ENCODE measurements at regions not wholly inside any gene's neighbourhood (a gene's known extent, or its start where the extent isn't known, plus 50 kb on each side); places are given as distances from the start of the nearest gene placed in this dataset.

DNA sequence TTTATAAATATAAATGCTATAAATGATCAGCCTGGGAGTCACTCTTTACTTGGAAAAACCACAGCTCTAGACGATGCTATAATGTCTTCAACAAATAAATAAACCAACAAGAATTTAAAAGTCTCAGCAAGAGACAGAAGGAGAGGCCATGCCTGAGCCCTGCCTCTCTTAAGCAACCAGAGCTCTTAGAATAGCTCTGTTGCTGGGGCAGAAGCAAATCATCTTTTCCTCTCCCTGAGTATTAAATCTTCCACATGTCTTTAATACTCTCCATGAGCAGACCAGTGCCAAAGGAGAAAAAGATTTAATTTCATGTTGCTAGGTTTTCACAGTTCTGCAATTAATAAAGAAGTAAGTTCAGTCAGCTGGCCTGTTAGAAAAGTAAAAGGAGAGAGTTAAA, 408.0 kb upstream of the SLC30A5 start:
- Histone ChIP-seq H3K9me3 (replicated peaks in 1 of 2; ENCODE audit: control insufficient read depth in 1 of 2, insufficient read depth in 1 of 2, low read length in 2 of 2) (no peaks in the 10 kb centered on the region), H3K79me2 (ENCODE audit: insufficient read depth, low read length) (no peaks in the 10 kb centered on the region), H3K4me3 (replicated peaks in 1 of 3; ENCODE audit: low read depth in 2 of 3, low read length in 3 of 3) (no peak overlapping the region), H3K36me3 (replicated peaks in 1 of 2; ENCODE audit: control insufficient read depth in 1 of 2, insufficient read depth in 2 of 2, low read length in 2 of 2) (no peaks in the 10 kb centered on the region), H3K27me3 (ENCODE audit: control insufficient read depth in 2 of 2, insufficient read depth in 2 of 2, low read length in 2 of 2) (no peaks in the 10 kb centered on the region), H3K9ac (ENCODE audit: insufficient read depth, low read length, poor library complexity, severe bottlenecking) (no peak overlapping the region), H2AFZ (ENCODE audit: insufficient read depth, low read depth, low read length, poor library complexity, severe bottlenecking) (no peak overlapping the region), H4K20me1 (ENCODE audit: insufficient read depth, low read length) (no peaks in the 10 kb centered on the region), H3K27ac (ENCODE audit: low read depth in 1 of 2, low read length in 2 of 2) (no peak overlapping the region), H3K4me1 (ENCODE audit: control insufficient read depth in 1 of 2, insufficient read depth in 2 of 2, low read length in 2 of 2) (no peaks in the 10 kb centered on the region), H3K4me2 (replicated peaks; ENCODE audit: extremely low read depth, low read length, poor library complexity, severe bottlenecking) (no peak overlapping the region)
- Mint-ChIP-seq H3K4me3 (no peak overlapping the region), H3K4me1 (no peaks in the 10 kb centered on the region), H3K27me3 (ENCODE audit: low read depth in 3 of 3) (peaks cover 1 to 5% (median 2%) of the 10 kb centered on the region in 3 donors), H3K27ac (no peak overlapping the region), H3K9me3 (peaks cover 0 to 6% (median 0%) of the 10 kb centered on the region in 7 donors), H3K36me3 (no peaks in the 10 kb centered on the region)
- DNase-seq = no peak
- intact Hi-C loops (cut with micrococcal nuclease) = no loop called here
- no peak for TF ChIP-seq CTCF (IDR thresholded peaks at IDR 0.05)
- WGBS (ENCODE audit: insufficient coverage) = no CpG with 5 or more reads among the region's 1 CpG

GRCh38 chr5:68688547-68688946, 405.3 kb upstream of the SLC30A5 start:
- peaks cover 0 to 3% (median 3%) of the 10 kb centered on the region in 3 donors for H3K27me3 Mint-ChIP-seq (ENCODE audit: low read depth in 3 of 3)
- H3K4me3 ChIP-seq (replicated peaks in 1 of 3; ENCODE audit: low read depth in 2 of 3, low read length in 3 of 3) = no peak overlapping the region
- H3K9me3 Mint-ChIP-seq = peaks cover 9 to 21% (median 15%) of the 10 kb centered on the region in 7 donors
- no peaks in the 10 kb centered on the region for H3K27me3 ChIP-seq (ENCODE audit: control insufficient read depth in 2 of 2, insufficient read depth in 2 of 2, low read length in 2 of 2)
- H3K27ac Mint-ChIP-seq = no peak overlapping the region
- H3K4me1 ChIP-seq (ENCODE audit: control insufficient read depth in 1 of 2, insufficient read depth in 2 of 2, low read length in 2 of 2) = no peaks in the 10 kb centered on the region
- no peaks in the 10 kb centered on the region for H3K36me3 ChIP-seq (replicated peaks in 1 of 2; ENCODE audit: control insufficient read depth in 1 of 2, insufficient read depth in 2 of 2, low read length in 2 of 2)
- DNase-seq = no peak
- intact Hi-C loops (cut with micrococcal nuclease) = no loop called here
- H3K9ac ChIP-seq (ENCODE audit: insufficient read depth, low read length, poor library complexity, severe bottlenecking) = no peak overlapping the region
- H2AFZ ChIP-seq (ENCODE audit: insufficient read depth, low read depth, low read length, poor library complexity, severe bottlenecking) = no peak overlapping the region
- no peak overlapping the region for H3K4me3 Mint-ChIP-seq
- no peaks in the 10 kb centered on the region for H3K36me3 Mint-ChIP-seq
- no peak overlapping the region for H3K4me2 ChIP-seq (replicated peaks; ENCODE audit: extremely low read depth, low read length, poor library complexity, severe bottlenecking)
- H3K9me3 ChIP-seq (replicated peaks in 1 of 2; ENCODE audit: control insufficient read depth in 1 of 2, insufficient read depth in 1 of 2, low read length in 2 of 2) = peaks cover 0 to 9% of the 10 kb centered on the region in 2 donors
- H3K27ac ChIP-seq (ENCODE audit: low read depth in 1 of 2, low read length in 2 of 2) = no peak overlapping the region
- no CpG with 5 or more reads among the region's 1 CpG for WGBS (ENCODE audit: insufficient coverage)
- no peaks in the 10 kb centered on the region for H3K79me2 ChIP-seq (ENCODE audit: insufficient read depth, low read length)
- no peaks in the 10 kb centered on the region for H4K20me1 ChIP-seq (ENCODE audit: insufficient read depth, low read length)
- no peaks in the 10 kb centered on the region for H3K4me1 Mint-ChIP-seq
- no peak for TF ChIP-seq CTCF (IDR thresholded peaks at IDR 0.05)

Data from CD14-positive monocyte (primary cell).